Testis (tissue), 2 donors: ENCODE measurements at regions not wholly inside any gene's neighbourhood (a gene's known extent, or its start where the extent isn't known, plus 50 kb on each side); places are given as distances from the start of the nearest gene placed in this dataset.

Source experiments
- CTCF ChIP-seq, 3 experiments: fragments of 450-650 bp in 2 of 3; fragments of 200-600 bp in 1 of 3; sonication (generic) in 1 of 3; IDR thresholded peaks; one replicate each; pipeline ENCODE4 v1.5.1; 2016 to 2019; ENCODE audit warnings: antibody characterized with exemption in 3 of 3, mild to moderate bottlenecking in 2 of 3, moderate library complexity in 1 of 3
- POLR2A ChIP-seq: fragments of 450-650 bp; IDR thresholded peaks from one replicate; pipeline ENCODE4 v1.6.1; 2017; ENCODE audit warnings: antibody characterized with exemption, mild to moderate bottlenecking, moderate library complexity

- TF ChIP-seq CTCF (IDR thresholded peaks at IDR 0.05) (no peak), POLR2A (no peak)
Measured at GRCh38 chr22:23431337-23432072, 148.6 kb downstream of the IGLL1 start.
